Skeletal muscle cell (primary cell): ENCODE measurements at regions not wholly inside any gene's neighbourhood (a gene's known extent, or its start where the extent isn't known, plus 50 kb on each side); places are given as distances from the start of the nearest gene placed in this dataset.
"Not testable (repeated sequence)": the region's sequence is repeated elsewhere in the genome, so short reads cannot be mapped to it uniquely, and the experiment has no call there.

Experiments
- DNase-seq: peaks from one replicate; pipeline ENCODE4 v3.0.0-alpha.2; 2010; ENCODE audit warnings: low read depth
- H3K4me3 ChIP-seq: 2 replicates; pipeline ENCODE4 v1.5.1; 2011; ENCODE audit warnings: low read depth, mild to moderate bottlenecking, control low read depth, low read length, moderate library complexity

- H3K4me3 ChIP-seq, result no peak overlapping the region
Observed at GRCh38 chrX:729583-730409, 99.2 kb downstream of the SHOX start.

GRCh38 chrX:729101-729500, 98.5 kb downstream of the SHOX start:
- not testable (repeated sequence) for DNase-seq, H3K4me3 ChIP-seq

More at GRCh38 chrX:729583-730409, 99.2 kb downstream of the SHOX start:
- no peak for DNase-seq

GRCh38 chrX:728639-729038, 98.0 kb downstream of the SHOX start:
- DNase-seq, H3K4me3 ChIP-seq: not testable (repeated sequence)

GRCh38 chrX:727738-728621, 97.4 kb downstream of the SHOX start:
- H3K4me3 ChIP-seq, result no peak overlapping the region
- no peak for DNase-seq

GRCh38 chrX:725971-726370, 95.4 kb downstream of the SHOX start:
- no peak for DNase-seq
- no peak overlapping the region for H3K4me3 ChIP-seq

- no peak overlapping the region for H3K4me3 ChIP-seq
- DNase-seq, result no peak
Observed at GRCh38 chrX:724256-724655, 93.7 kb downstream of the SHOX start.

GRCh38 chrX:723781-724180, 93.2 kb downstream of the SHOX start:
- DNase-seq, result no peak
- no peak overlapping the region for H3K4me3 ChIP-seq

- DNase-seq, result no peak
- H3K4me3 ChIP-seq, result no peak overlapping the region
Observed at GRCh38 chrX:721354-721753, 90.8 kb downstream of the SHOX start.

GRCh38 chrX:720825-721224, 90.2 kb downstream of the SHOX start:
- no peak for DNase-seq

GRCh38 chrX:720250-720649, 89.7 kb downstream of the SHOX start:
- DNase-seq, result no peak

More at GRCh38 chrX:720825-721224, 90.2 kb downstream of the SHOX start:
- H3K4me3 ChIP-seq, result no peak overlapping the region

GRCh38 chrX:716136-716535, 85.5 kb downstream of the SHOX start:
- no peak for DNase-seq
- H3K4me3 ChIP-seq, result no peak overlapping the region

More at GRCh38 chrX:720250-720649, 89.7 kb downstream of the SHOX start:
- no peak overlapping the region for H3K4me3 ChIP-seq

GRCh38 chrX:714131-714530, 83.5 kb downstream of the SHOX start:
- DNase-seq, result no peak

More at GRCh38 chrX:714131-714530, 83.5 kb downstream of the SHOX start:
- no peak overlapping the region for H3K4me3 ChIP-seq
